A549 (cell line): ENCODE measurements at regions not wholly inside any gene's neighbourhood (a gene's known extent, or its start where the extent isn't known, plus 50 kb on each side); places are given as distances from the start of the nearest gene placed in this dataset.

ENCODE experiments used
- ATAC-seq, 2 experiments: fragments of 200-7000 bp in 1 of 2; fragments of >200 bp in 1 of 2; cut with Nextera tagmentation in 1 of 2; cut with Tn5 transposase in 1 of 2; 3 replicates each; pipeline versions ENCODE4 v1.8.0 to v1.9.1; 2018 to 2020; ENCODE audit warnings: mild to moderate bottlenecking in 1 of 2, moderate library complexity in 1 of 2
- CTCF ChIA-PET: fragments of 300-600 bp; sonication (Branson Sonifier 250); formaldehyde crosslinking; extraction: SDS; loops from one replicate; lab custom pipeline; 2021; ENCODE audit warnings: antibody characterized with exemption, inconsistent platforms; lab: Yijun Ruan, JAX
- POLR2A ChIA-PET: fragments of 350-600 bp; formaldehyde crosslinking; extraction: SDS; loops from one replicate; lab custom pipeline; 2021; ENCODE audit warnings: antibody characterized with exemption, inconsistent platforms; lab: Yijun Ruan, JAX
- DNase-seq, 2 experiments: peaks; one replicate each; pipeline versions ENCODE4 v3.0.0 to v3.0.0-alpha.2; 2011 to 2016; ENCODE audit warnings: low read depth in 1 of 2, low spot score in 1 of 2
- FAIRE-seq: peaks from 2 replicates; lab custom pipeline; 2011; peaks lifted over from hg19 to GRCh38; lab: Jason Lieb, UNC
- H3K27ac ChIP-seq, 2 experiments: fragments of >200 bp; sonication (Bioruptor Twin); formaldehyde crosslinking; 3 replicates each; pipeline ENCODE4 v1.5.1; 2016 to 2017
- H3K4me1 ChIP-seq: fragments of >200 bp; sonication (Bioruptor Twin); formaldehyde crosslinking; 3 replicates; pipeline ENCODE4 v1.6.1; 2016
- H3K4me2 ChIP-seq: fragments of >200 bp; sonication (Bioruptor Twin); formaldehyde crosslinking; 3 replicates; pipeline ENCODE4 v1.6.1; 2016
- H3K4me3 ChIP-seq: fragments of >200 bp; sonication (Bioruptor Twin); formaldehyde crosslinking; 3 replicates; pipeline ENCODE4 v1.5.1; 2016
- H3K9me3 ChIP-seq: fragments of >200 bp; sonication (Bioruptor Twin); formaldehyde crosslinking; 3 replicates; pipeline ENCODE4 v1.6.1; 2016
- BHLHE40 ChIP-seq: IDR thresholded peaks from 2 replicates; pipeline ENCODE4 v1.6.1; 2012; ENCODE audit warnings: low read depth, low read length, inconsistent platforms
- CBX2 ChIP-seq: fragments of 200-600 bp; sonication (generic); IDR thresholded peaks from 2 replicates; pipeline ENCODE4 v1.6.1; 2016; ENCODE audit warnings: low read depth, mild to moderate bottlenecking, borderline replicate concordance
- CBX8 ChIP-seq: fragments of 200-600 bp; sonication (generic); IDR thresholded peaks from 2 replicates; pipeline ENCODE4 v1.6.1; 2016
- CEBPB ChIP-seq, 2 experiments: fragments of >200 bp in 1 of 2; sonication (Bioruptor Twin) in 1 of 2; formaldehyde crosslinking in 1 of 2; IDR thresholded peaks; 2 replicates each; pipeline ENCODE4 v1.6.1; 2012 to 2016
- CHD2 ChIP-seq: fragments of 150-350 bp; IDR thresholded peaks from 2 replicates; pipeline ENCODE4 v1.6.1; 2014; ENCODE audit warnings: low read length; ENCODE audit not compliant: partially characterized antibody
- CHD4 ChIP-seq: fragments of 200-600 bp; sonication (generic); IDR thresholded peaks from 2 replicates; pipeline ENCODE4 v1.6.1; 2016; ENCODE audit warnings: antibody characterized with exemption, mild to moderate bottlenecking, borderline replicate concordance
- EHF ChIP-seq: fragments of 250-450 bp; sonication (Bioruptor Pico); IDR thresholded peaks from 2 replicates; pipeline ENCODE4 v1.5.0; 2020; ENCODE audit warnings: mild to moderate bottlenecking
- ESRRA ChIP-seq: fragments of 150-350 bp; IDR thresholded peaks from 2 replicates; pipeline ENCODE4 v1.6.1; 2014; ENCODE audit warnings: mild to moderate bottlenecking, low read length, borderline replicate concordance
- FOSL2 ChIP-seq, 2 experiments: fragments of 450-650 bp in 1 of 2; fragments of >200 bp in 1 of 2; sonication (Bioruptor Twin) in 1 of 2; formaldehyde crosslinking; IDR thresholded peaks; 2 replicates each; pipeline versions ENCODE4 v1.5.0 to v1.6.1; 2016 to 2020; ENCODE audit warnings: mild to moderate bottlenecking in 1 of 2, moderate library complexity in 1 of 2
- HDAC2 ChIP-seq: fragments of 200-600 bp; sonication (generic); IDR thresholded peaks from 2 replicates; pipeline ENCODE4 v1.6.1; 2016
- HEYL ChIP-seq: fragments of 250-450 bp; sonication (Bioruptor Pico); IDR thresholded peaks from 2 replicates; pipeline ENCODE4 v1.8.0; 2021; ENCODE audit warnings: mild to moderate bottlenecking, moderate library complexity
- JUN ChIP-seq, 2 experiments: fragments of >200 bp; sonication (Bioruptor Twin); formaldehyde crosslinking; IDR thresholded peaks; 2 replicates in 1 of 2; 3 replicates in 1 of 2; pipeline ENCODE4 v1.6.1; 2016 to 2017
- KDM1A ChIP-seq: fragments of 200-600 bp; sonication (generic); IDR thresholded peaks from 2 replicates; pipeline ENCODE4 v1.6.1; 2016; ENCODE audit warnings: low read depth, mild to moderate bottlenecking
- MAFK ChIP-seq: fragments of 450-650 bp; IDR thresholded peaks from 2 replicates; pipeline ENCODE4 v1.6.1; 2014; ENCODE audit not compliant: partially characterized antibody
- MYC ChIP-seq: IDR thresholded peaks from 2 replicates; pipeline ENCODE4 v1.6.1; 2012; ENCODE audit warnings: mild to moderate bottlenecking, inconsistent platforms, low read length, improper control_type of control experiment, borderline replicate concordance
- NR3C1 ChIP-seq: fragments of >200 bp; sonication (Bioruptor Twin); formaldehyde crosslinking; IDR thresholded peaks from 3 replicates; pipeline ENCODE4 v1.6.1; 2017
- PHF8 ChIP-seq: fragments of 200-600 bp; sonication (generic); IDR thresholded peaks from 2 replicates; pipeline ENCODE4 v1.6.1; 2016; ENCODE audit warnings: low read depth, mild to moderate bottlenecking, antibody characterized with exemption, moderate library complexity, borderline replicate concordance
- RARB ChIP-seq: fragments of 250-450 bp; sonication (Bioruptor Pico); IDR thresholded peaks from 2 replicates; pipeline ENCODE4 v1.8.0; 2021; ENCODE audit warnings: mild to moderate bottlenecking, moderate library complexity
- RNF2 ChIP-seq: fragments of 200-600 bp; sonication (generic); IDR thresholded peaks from 2 replicates; pipeline ENCODE4 v1.6.1; 2016; ENCODE audit warnings: low read depth, mild to moderate bottlenecking, antibody characterized with exemption, moderate library complexity, borderline replicate concordance
- SMC3 ChIP-seq: fragments of >200 bp; sonication (Bioruptor Twin); formaldehyde crosslinking; IDR thresholded peaks from 3 replicates; pipeline ENCODE4 v1.6.1; 2018; ENCODE audit warnings: inconsistent platforms
- SREBF2 ChIP-seq: fragments of 450-650 bp; IDR thresholded peaks from 2 replicates; pipeline ENCODE4 v1.6.1; 2014; ENCODE audit warnings: mild to moderate bottlenecking, moderate library complexity
- ZNF302 ChIP-seq: fragments of 250-450 bp; sonication (Bioruptor Pico); IDR thresholded peaks from 2 replicates; pipeline ENCODE4 v1.9.0; 2021; ENCODE audit warnings: inconsistent platforms, mild to moderate bottlenecking, moderate library complexity
- ZSCAN20 ChIP-seq: fragments of 250-450 bp; sonication (Bioruptor Pico); IDR thresholded peaks from 2 replicates; pipeline ENCODE4 v1.8.0; 2022; ENCODE audit warnings: mild to moderate bottlenecking, moderate library complexity
- WGBS: methylation state at CpG from one replicate; pipeline ENCODE4 v1.1.6; 2017; ENCODE audit errors: missing lambda C conversion rate; 5-methylcytosine and 5-hydroxymethylcytosine counted together
- TF ChIP-seq, protein P1 (sequence below): fragments of 200-600 bp; sonication (generic); IDR thresholded peaks from 2 replicates; pipeline ENCODE4 v1.6.1; 2016; ENCODE audit warnings: antibody characterized with exemption, mild to moderate bottlenecking, moderate library complexity
- TF ChIP-seq, protein P2 (sequence below): fragments of 450-650 bp; IDR thresholded peaks from 2 replicates; pipeline ENCODE4 v1.6.1; 2014; ENCODE audit warnings: antibody characterized with exemption
- TF ChIP-seq, protein P3 (sequence below): IDR thresholded peaks from 2 replicates; pipeline ENCODE4 v1.6.1; 2012
- TF ChIP-seq, protein P4 (sequence below): fragments of 250-450 bp; sonication (Bioruptor Pico); IDR thresholded peaks from 2 replicates; pipeline ENCODE4 v1.5.0; 2021; ENCODE audit warnings: mild to moderate bottlenecking, moderate library complexity, borderline replicate concordance
- TF ChIP-seq, protein P5 (sequence below): fragments of >200 bp; sonication (Bioruptor Twin); formaldehyde crosslinking; IDR thresholded peaks from 2 replicates; pipeline ENCODE4 v1.6.1; 2016
- TF ChIP-seq, protein P6 (sequence below): fragments of >200 bp; sonication (Bioruptor Twin); formaldehyde crosslinking; IDR thresholded peaks from 3 replicates; pipeline ENCODE4 v1.5.1; 2016

DNA sequence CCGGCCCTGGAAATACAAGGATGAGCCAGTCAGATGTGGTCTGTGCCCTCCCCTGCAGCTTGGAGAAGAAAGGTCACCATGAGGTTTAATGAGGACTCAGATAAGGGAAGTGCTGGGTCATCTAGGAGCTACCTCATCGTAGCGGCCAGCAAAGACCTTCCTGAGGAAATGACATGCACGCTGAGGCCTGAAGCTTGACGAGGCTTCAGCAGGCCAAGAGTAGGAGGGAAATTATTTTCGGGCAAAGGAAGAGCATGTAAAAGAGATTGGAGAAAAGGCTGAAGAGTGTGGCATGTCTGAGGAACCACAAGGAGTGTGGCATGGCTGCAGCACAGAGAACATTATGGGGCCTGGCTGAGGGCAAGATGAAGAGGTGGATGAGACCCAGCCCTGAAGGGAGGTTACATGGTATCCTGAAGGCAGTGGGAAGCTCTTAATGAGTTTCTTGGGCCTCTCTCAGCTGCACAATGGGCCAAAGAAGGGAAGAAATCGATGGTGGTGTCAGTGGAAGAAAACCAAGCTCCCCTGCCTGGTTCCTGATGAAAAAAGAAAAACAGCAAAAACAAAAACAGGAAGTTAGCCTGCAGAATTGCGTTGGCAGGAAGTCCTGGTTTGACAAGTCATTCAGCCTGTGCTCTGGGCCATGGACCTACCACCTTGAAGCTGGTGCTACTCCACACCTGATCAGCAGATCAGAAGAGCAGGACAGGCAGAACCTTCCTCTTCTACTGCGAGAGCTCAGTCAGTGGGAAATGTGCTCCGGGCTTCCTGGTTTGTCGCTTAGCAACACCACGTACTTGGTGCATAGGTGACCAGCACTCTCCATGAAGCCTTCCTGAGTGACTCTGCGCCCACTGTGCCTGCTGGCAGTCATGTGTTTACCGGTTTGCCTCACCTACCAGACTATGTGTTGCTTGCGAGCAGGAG is 134.5 kb upstream of the KLF3 start (continued):
- TF ChIP-seq, protein P1, sequence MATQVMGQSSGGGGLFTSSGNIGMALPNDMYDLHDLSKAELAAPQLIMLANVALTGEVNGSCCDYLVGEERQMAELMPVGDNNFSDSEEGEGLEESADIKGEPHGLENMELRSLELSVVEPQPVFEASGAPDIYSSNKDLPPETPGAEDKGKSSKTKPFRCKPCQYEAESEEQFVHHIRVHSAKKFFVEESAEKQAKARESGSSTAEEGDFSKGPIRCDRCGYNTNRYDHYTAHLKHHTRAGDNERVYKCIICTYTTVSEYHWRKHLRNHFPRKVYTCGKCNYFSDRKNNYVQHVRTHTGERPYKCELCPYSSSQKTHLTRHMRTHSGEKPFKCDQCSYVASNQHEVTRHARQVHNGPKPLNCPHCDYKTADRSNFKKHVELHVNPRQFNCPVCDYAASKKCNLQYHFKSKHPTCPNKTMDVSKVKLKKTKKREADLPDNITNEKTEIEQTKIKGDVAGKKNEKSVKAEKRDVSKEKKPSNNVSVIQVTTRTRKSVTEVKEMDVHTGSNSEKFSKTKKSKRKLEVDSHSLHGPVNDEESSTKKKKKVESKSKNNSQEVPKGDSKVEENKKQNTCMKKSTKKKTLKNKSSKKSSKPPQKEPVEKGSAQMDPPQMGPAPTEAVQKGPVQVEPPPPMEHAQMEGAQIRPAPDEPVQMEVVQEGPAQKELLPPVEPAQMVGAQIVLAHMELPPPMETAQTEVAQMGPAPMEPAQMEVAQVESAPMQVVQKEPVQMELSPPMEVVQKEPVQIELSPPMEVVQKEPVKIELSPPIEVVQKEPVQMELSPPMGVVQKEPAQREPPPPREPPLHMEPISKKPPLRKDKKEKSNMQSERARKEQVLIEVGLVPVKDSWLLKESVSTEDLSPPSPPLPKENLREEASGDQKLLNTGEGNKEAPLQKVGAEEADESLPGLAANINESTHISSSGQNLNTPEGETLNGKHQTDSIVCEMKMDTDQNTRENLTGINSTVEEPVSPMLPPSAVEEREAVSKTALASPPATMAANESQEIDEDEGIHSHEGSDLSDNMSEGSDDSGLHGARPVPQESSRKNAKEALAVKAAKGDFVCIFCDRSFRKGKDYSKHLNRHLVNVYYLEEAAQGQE: no peak
- TF ChIP-seq, all 56 proteins: peak for 0

DNA sequence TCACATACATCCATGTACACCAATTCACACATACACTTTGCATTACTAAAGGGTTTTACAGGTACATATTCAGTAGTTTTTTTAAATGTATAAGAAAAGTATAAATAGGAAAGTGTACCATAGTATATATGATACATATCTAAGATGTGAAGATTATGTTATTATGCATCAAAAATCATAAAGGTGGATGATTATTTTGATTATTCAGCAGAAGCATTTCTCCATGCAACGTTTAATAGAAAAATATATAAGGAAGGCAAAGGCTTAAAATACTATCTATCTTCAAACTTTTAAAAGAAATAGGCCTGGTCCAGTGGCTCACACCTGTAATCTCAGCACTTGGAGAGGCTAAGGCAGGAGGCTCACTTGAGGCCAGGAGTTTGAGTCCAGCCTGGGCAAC is 133.5 kb upstream of the KLF3 start:
- CTCF ChIA-PET: no interaction called here
- H3K27ac ChIP-seq: no peak overlapping the region

DNA sequence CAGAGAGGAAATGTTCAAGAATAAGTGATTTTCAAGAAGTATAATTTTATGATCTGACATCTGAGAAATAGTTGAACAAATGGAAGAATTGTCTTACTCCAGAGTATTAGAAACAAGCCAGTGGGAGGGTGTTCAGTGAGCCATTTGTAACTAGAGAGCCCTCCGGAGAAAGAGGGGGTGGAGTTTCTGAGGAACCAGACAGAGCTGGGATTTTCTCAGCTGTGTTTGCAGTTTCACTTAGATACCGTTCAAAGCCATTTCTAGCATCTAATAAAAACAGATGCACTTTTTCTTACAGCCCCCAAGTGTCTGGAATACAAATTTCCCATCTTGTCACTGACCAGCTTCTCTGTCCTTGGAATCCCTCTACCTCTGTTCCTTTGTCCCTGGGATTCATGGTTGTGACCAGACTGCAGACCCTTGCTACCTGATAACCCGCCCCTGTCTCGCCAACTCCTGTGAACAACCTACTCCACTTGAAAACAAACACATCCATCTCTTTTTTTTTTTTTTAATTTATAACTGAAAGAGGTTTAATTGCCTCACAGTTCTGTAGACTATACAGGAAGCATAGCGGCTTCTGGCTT is 132.8 kb upstream of the KLF3 start:
- ChIA-PET POLR2A (no interaction called here), CTCF (interaction anchor here (0.6 kb wide), 1 partner anchor 1164 kb away, joined by 3 read pairs; no protein-coding TSS in a partner anchor)
- H3K4me1 ChIP-seq: no peaks in the 10 kb centered on the region
- WGBS: 59% methylated on average over 5 of the region's 5 CpGs
- no peaks in the 10 kb centered on the region for H3K9me3 ChIP-seq
- no peak overlapping the region for H3K4me3 ChIP-seq
- ATAC-seq (no peak), DNase-seq (no peak), FAIRE-seq (no peak)
- no peak overlapping the region for H3K4me2 ChIP-seq
- no peak overlapping the region for H3K27ac ChIP-seq
- TF ChIP-seq CHD2: no peak
- no peak for TF ChIP-seq SMC3
- TF ChIP-seq BHLHE40: no peak
- no peak for TF ChIP-seq ESRRA
- no peak for TF ChIP-seq MYC
- no peak for TF ChIP-seq ZSCAN20 (CRISPR knock-in tag)
- no peak for TF ChIP-seq CBX2
- TF ChIP-seq KDM1A: no peak
- TF ChIP-seq, protein P2, sequence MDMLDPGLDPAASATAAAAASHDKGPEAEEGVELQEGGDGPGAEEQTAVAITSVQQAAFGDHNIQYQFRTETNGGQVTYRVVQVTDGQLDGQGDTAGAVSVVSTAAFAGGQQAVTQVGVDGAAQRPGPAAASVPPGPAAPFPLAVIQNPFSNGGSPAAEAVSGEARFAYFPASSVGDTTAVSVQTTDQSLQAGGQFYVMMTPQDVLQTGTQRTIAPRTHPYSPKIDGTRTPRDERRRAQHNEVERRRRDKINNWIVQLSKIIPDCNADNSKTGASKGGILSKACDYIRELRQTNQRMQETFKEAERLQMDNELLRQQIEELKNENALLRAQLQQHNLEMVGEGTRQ: no peak
- TF ChIP-seq SREBF2: no peak
- TF ChIP-seq CHD4: no peak
- no peak for TF ChIP-seq CEBPB (IDR thresholded peaks at IDR 0.05)
- TF ChIP-seq, protein P3, sequence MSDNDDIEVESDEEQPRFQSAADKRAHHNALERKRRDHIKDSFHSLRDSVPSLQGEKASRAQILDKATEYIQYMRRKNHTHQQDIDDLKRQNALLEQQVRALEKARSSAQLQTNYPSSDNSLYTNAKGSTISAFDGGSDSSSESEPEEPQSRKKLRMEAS: no peak
- TF ChIP-seq, protein P4, sequence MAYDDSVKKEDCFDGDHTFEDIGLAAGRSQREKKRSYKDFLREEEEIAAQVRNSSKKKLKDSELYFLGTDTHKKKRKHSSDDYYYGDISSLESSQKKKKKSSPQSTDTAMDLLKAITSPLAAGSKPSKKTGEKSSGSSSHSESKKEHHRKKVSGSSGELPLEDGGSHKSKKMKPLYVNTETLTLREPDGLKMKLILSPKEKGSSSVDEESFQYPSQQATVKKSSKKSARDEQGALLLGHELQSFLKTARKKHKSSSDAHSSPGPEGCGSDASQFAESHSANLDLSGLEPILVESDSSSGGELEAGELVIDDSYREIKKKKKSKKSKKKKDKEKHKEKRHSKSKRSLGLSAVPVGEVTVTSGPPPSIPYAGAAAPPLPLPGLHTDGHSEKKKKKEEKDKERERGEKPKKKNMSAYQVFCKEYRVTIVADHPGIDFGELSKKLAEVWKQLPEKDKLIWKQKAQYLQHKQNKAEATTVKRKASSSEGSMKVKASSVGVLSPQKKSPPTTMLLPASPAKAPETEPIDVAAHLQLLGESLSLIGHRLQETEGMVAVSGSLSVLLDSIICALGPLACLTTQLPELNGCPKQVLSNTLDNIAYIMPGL (CRISPR knock-in tag): no peak
- TF ChIP-seq MAFK: no peak

More for the DNA sequence above, 133.5 kb upstream of the KLF3 start:
- FAIRE-seq (no peak), DNase-seq (no peak), ATAC-seq (no peak)
- 44% methylated on average over 1 of the region's 1 CpG for WGBS
- POLR2A ChIA-PET: no interaction called here
- H3K4me3 ChIP-seq: no peak overlapping the region
- no peak for TF ChIP-seq PHF8
- TF ChIP-seq, protein P5, sequence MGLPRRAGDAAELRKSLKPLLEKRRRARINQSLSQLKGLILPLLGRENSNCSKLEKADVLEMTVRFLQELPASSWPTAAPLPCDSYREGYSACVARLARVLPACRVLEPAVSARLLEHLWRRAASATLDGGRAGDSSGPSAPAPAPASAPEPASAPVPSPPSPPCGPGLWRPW: no peak
- TF ChIP-seq NR3C1: no peak
- no peak for TF ChIP-seq JUN (IDR thresholded peaks at IDR 0.05)
- TF ChIP-seq EHF (CRISPR knock-in tag): no peak
- no peak for TF ChIP-seq FOSL2 (IDR thresholded peaks at IDR 0.05)
- TF ChIP-seq FOSL2 (CRISPR knock-in tag; IDR thresholded peaks at IDR 0.05): no peak
- no peak for TF ChIP-seq ZNF302 (CRISPR knock-in tag)
- TF ChIP-seq HDAC2: no peak
- TF ChIP-seq HEYL (CRISPR knock-in tag): no peak
- no peak for TF ChIP-seq RARB (CRISPR knock-in tag)
- TF ChIP-seq, protein P6, sequence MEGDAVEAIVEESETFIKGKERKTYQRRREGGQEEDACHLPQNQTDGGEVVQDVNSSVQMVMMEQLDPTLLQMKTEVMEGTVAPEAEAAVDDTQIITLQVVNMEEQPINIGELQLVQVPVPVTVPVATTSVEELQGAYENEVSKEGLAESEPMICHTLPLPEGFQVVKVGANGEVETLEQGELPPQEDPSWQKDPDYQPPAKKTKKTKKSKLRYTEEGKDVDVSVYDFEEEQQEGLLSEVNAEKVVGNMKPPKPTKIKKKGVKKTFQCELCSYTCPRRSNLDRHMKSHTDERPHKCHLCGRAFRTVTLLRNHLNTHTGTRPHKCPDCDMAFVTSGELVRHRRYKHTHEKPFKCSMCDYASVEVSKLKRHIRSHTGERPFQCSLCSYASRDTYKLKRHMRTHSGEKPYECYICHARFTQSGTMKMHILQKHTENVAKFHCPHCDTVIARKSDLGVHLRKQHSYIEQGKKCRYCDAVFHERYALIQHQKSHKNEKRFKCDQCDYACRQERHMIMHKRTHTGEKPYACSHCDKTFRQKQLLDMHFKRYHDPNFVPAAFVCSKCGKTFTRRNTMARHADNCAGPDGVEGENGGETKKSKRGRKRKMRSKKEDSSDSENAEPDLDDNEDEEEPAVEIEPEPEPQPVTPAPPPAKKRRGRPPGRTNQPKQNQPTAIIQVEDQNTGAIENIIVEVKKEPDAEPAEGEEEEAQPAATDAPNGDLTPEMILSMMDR: no peak
- no peak for TF ChIP-seq CBX8
- TF ChIP-seq, protein P3: no peak
- no peak for TF ChIP-seq RNF2
- TF ChIP-seq CBX2: no peak
- no peak overlapping the region for H3K4me2 ChIP-seq
- H3K9me3 ChIP-seq: no peaks in the 10 kb centered on the region
- H3K4me1 ChIP-seq: no peaks in the 10 kb centered on the region
